ENCODE measurements at regions not wholly inside any gene's neighbourhood (a gene's known extent, or its start where the extent isn't known, plus 50 kb on each side); places are given as distances from the start of the nearest gene placed in this dataset.

DNA sequence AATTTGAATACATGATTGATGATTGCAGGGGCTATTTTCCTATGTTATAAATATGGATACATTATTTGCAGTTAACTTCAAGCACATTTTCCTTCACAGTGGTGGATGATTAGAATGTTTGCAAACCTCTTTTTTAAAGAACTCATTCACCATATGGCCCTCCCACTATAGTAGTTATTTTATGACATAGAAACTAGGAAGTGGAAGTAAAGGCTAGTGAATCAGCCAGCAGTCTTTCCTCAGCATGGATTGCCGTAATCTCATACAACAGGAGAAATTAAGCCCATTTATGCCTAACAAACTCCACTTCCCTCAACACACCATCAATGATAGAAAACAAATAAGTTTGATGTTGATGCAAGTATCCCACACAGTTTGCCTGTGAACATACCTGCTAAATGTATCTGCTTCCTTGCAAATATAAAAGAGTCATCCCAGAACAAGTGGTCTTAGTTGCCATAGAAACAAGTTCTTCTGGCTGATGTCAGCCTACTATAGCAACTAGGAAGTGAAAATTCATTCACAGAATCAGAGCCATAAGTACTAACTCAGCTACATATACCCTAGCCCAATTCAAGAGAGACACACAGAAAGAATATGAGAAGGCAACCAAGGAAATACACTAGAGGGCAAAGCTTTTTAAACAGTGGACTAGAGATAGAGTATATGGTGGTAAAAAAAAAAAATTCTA lies 100.9 kb upstream of the RADX start:
- DNase-seq (ENCODE audit: low spot score) = no peak
- Histone ChIP-seq H3K27me3 (replicated peaks; ENCODE audit: insufficient read depth) (no peaks in the 10 kb centered on the region), H3K36me3 (no peaks in the 10 kb centered on the region), H3K4me3 (no peak overlapping the region), H3K27ac (no peak overlapping the region), H3K9me3 (no peaks in the 10 kb centered on the region), H3K4me1 (replicated peaks) (no peaks in the 10 kb centered on the region)
- WGBS = 100% methylated on average over 1 of the region's 1 CpG
- TF ChIP-seq POLR2AphosphoS5 (IDR thresholded peaks at IDR 0.05) (no peak), POLR2A (IDR thresholded peaks at IDR 0.05) (no peak)
- TF ChIP-seq, protein P1, sequence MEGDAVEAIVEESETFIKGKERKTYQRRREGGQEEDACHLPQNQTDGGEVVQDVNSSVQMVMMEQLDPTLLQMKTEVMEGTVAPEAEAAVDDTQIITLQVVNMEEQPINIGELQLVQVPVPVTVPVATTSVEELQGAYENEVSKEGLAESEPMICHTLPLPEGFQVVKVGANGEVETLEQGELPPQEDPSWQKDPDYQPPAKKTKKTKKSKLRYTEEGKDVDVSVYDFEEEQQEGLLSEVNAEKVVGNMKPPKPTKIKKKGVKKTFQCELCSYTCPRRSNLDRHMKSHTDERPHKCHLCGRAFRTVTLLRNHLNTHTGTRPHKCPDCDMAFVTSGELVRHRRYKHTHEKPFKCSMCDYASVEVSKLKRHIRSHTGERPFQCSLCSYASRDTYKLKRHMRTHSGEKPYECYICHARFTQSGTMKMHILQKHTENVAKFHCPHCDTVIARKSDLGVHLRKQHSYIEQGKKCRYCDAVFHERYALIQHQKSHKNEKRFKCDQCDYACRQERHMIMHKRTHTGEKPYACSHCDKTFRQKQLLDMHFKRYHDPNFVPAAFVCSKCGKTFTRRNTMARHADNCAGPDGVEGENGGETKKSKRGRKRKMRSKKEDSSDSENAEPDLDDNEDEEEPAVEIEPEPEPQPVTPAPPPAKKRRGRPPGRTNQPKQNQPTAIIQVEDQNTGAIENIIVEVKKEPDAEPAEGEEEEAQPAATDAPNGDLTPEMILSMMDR (IDR thresholded peaks at IDR 0.05) = no peak
- intact Hi-C loops (cut with DNase I) = no loop called here

Small RNAs in the stretch of these regions (small RNA-seq; reads per million reads assigned to genes)
- gene AL133271.1 = 0 reads per million in 2 donors
- 0 reads per million in 2 donors for gene RF00019
